Superior temporal gyrus (tissue), 1 donor: ENCODE measurements at regions not wholly inside any gene's neighbourhood (a gene's known extent, or its start where the extent isn't known, plus 50 kb on each side); places are given as distances from the start of the nearest gene placed in this dataset.
"Not testable (repeated sequence)": the region's sequence is repeated elsewhere in the genome, so short reads cannot be mapped to it uniquely, and the experiment has no call there.

Experiments
- DNase-seq: peaks from one replicate; pipeline ENCODE4 v3.0.0-alpha.2; 2016; ENCODE audit errors: extremely low spot score

DNA sequence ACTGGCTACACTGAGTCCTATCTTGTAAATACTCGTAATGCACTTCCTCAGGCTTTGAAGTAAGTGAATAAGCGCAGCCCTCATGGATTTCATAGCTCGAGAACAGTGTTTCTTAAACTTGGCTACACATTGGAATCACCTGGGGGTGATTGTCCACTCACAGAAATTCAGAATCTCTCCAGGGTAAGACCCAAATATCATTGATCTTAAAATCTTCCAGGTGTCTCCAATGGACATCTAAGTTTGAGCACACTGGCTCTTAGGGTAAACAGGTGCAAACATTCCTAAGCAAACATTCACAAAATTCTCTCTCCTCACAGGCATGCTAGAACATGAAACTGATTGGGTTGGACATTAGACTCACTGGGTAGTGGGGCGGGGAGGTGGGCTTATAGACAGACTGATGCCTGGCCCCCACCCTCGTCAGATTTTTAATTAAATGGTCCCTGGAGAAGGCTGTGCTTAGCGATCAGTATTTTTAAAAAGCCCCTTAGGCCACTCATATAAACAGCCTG is 279.7 kb upstream of the TBL1XR1 start:
- no peak for DNase-seq

DNA sequence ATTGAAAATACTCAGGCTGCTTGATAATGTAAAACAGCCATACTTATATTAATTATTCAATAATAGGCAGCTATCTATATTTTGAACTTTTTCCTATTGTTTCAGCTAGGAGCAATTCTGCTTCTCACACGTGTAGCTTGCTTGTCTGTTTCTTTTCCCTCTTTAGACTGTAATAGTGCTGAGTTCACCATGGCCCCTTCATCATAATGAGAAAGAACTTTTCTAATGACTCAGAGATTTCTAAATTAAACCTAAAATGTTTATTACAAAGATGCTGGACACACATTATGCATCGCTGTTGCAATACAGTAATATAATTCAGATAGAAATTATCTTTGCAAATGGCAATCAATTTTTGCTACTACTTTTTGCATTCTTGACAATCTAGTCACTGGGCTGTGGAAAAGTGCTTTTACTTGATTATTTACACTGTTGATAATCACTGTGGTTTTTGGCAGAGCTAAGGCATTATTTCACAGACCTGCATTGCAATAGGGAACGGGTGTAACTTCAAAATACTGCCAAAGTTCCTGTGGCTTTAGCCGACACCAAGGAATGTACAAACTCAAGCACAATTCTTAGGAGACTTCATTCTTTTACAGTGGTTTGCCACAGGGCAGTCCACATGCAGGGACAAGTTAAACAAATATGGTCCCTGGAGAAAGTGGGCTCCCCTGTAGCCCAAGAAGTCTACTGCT is 281.0 kb upstream of the TBL1XR1 start:
- no peak for DNase-seq

GRCh38 chr3:177479630-177480029 is 282.3 kb upstream of the TBL1XR1 start:
- no peak for DNase-seq

DNA sequence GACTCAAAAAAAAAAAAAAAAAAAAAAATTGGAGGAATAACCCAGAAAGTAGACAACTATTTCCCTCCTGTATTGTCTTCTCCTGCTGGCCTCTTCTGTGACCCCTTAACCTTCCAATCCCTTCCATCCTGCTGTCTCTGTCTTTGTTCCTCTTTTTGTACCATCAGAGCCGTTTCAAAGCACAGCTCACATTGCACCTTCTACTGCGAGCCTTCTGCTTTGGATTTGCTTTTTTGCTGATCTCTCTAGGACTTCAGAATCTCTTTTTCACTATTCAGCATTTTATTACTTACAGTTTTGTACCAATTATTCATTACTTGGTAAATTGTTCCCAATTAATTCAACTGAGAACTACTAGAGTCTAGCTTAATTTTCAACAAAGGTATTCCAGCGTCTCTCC is 284.0 kb upstream of the TBL1XR1 start:
- no peak for DNase-seq

DNA sequence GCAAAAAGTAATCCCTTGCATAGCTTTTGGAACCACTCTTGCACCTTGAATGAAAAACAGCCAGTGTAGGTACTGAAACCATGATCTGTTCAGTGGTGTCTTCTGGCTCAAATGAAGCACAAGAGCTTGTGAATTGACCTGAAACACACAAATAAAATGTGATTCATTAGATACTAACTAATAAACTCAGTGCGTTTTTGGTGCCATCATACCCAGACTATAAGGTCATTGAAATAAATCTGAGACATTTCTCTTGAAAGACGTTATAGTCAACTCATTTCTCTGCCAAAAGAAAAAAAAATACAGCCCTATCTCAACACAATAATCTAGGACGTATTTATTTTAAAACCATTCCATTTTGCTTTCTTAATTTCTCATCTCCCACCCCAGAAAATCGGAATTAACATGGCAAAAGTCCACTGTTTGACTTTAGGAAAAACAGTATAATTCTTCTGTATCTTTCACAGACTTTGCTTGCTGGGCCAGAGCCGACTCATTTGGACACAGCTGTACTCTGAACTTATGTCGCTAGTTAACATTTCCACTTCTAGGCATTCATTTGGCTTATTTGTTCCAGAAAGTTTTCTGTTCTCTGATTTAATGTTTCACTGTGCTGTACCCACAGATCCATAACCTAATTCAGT is 284.9 kb upstream of the TBL1XR1 start:
- no peak for DNase-seq

DNA sequence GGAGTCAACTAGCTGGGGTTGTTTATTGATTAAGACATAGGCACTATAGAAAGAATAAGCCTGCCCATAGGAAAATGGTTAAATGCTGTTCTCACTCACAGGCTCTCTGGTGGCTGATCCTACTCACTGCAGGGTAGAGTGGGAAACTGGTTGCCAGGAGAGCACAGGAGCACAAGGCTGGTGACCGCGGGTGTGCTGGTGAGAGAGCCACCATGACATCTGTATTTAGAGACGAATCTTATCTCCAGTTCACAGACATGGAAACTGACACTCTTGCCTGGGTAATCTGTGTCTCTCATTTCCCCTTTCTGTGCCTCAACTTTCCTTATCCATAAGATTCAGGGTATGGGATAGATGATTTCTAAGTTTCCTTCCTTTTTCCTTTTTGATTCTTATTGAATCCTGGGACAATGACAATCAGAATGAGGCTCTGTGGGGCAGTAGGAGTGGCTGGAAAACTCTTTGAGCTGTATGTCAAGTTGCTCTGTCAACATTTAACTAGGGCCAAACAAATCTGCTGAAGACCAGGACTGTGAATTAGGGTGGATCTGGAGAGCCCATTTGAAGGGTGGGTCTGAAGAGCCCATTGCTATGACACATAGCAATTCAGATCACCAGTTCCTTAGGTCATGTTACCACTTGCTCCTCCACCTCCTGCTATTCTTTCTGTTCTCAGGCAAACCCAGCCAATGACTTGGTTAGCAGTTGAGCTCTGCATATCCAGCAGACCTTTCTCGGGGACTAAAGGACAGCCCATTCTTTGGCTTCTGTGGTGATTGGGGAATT is 286.1 kb upstream of the TBL1XR1 start:
- DNase-seq, result no peak

DNA sequence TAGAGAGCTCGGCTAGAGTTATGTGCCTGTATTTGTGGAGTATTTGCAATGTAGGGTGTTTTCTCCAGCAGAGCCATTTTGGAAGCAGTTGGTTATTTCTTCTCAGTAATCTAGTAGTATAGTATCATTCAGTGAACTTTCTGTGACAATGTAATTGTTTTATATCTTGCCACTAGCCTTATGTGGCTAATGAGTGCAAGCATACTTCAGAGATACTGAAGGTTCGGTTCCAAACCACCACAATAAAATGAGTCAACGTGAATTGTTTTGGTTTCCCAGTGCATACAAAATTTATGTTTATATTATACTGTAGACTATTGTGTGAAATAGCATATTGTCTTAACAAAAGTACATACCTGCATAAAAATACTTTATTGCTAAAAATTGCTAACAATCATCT is 286.9 kb upstream of the TBL1XR1 start:
- DNase-seq, result no peak

GRCh38 chr3:177484926-177485325 is 287.6 kb upstream of the TBL1XR1 start:
- no peak for DNase-seq

GRCh38 chr3:177487635-177488186 is 290.4 kb upstream of the TBL1XR1 start:
- no peak for DNase-seq

DNA sequence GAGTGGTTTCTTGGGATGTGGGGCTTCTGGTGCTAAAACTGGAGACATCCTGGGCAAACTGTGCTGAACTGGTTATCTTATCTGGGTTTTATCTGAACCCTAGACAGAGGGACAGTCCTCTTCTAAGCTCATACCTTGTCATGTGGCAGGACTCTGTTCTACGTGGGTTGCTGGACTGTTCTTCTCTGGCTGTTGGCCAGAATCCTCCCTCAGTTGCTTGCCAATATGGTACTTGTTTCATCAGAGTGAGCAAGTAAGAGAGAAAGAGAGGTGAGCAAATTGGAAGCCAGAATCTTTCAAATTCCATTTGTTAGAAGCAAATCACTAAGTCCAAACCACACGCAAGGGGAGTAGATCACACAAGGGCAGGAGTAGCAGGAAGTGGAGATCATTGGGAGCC is 291.5 kb upstream of the TBL1XR1 start:
- DNase-seq, result no peak

GRCh38 chr3:177490626-177491025 is 293.3 kb upstream of the TBL1XR1 start:
- peak; percentile 90 for DNase-seq

GRCh38 chr3:177491296-177492032 is 294.2 kb upstream of the TBL1XR1 start:
- peak; percentile 89 for DNase-seq

GRCh38 chr3:177493091-177493490 is 295.8 kb upstream of the TBL1XR1 start:
- DNase-seq, result no peak

DNA sequence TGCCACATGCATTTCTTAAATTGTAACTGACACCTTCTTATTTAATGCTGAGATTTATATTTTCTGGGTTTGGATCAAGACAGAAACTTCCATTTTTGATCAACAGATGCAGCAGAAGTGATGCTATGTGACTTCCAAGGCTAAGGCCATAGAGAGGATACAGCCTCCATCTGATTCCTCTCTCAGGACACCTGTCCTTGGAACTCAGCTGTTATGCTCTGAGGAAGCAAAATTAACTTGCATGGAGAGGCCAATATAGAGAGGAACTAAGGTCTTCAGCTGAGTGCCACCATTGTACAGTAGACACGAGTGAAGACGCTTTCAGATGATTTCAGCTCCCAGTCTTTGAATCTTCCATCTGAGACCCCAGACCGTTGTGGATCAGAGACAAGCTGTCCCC is 296.9 kb upstream of the TBL1XR1 start:
- no peak for DNase-seq

DNA sequence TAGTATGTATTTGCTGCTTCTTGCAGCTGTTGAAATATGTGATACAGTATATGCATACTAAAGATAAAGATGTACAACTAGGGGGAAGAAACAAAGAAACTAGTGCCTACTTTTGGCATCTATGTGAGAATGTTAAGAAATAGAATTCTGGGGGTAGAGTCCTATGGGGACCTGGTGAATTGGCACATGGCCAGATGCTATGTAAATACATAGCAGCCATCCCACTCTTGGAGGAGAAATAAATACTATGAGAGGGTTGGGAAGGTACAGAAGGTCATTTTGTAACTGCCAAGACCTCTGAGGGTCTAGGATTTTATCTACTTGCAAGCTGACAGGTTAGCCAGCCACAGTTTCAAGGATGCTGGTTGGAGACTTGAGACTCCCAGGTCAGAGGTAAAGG is 298.3 kb upstream of the TBL1XR1 start:
- no peak for DNase-seq

DNA sequence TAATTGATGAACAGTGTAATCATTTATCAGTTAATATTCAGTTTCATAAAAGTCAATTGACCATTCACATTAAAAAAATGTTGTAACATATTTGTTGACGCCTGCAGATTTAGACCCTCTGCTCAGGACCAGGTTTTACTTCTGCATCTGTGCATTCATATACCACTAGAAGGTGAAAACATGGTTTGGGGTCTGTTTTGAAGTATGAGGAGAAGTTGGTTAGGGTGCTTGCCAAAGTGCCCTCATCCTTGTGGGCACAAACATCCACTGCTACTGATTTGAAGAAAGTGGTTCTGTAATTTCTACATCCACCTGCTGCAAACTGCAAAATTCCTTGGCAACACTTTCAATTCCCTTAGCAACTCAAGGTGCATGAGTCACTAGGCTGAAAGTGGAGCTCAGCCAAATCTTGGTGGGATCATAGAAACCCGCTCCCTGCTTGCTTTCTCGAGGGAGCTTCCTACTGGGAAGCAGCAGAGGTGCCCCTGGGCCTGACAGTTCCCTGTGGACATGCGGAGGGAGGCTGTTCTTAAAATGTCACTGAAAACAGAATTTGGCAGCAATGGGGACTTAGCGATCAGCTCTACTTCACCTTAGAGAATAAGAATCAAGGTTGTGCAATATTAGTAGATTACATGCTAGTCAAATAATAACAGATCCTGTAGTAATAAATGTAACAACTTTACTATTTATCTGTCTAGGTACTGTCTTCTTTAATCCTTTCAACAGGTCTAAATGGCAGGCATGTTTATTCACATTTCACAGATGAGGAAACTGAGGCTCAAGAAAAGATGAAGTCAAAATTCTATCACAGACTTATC is 301.0 kb upstream of the TBL1XR1 start:
- DNase-seq, result no peak

DNA sequence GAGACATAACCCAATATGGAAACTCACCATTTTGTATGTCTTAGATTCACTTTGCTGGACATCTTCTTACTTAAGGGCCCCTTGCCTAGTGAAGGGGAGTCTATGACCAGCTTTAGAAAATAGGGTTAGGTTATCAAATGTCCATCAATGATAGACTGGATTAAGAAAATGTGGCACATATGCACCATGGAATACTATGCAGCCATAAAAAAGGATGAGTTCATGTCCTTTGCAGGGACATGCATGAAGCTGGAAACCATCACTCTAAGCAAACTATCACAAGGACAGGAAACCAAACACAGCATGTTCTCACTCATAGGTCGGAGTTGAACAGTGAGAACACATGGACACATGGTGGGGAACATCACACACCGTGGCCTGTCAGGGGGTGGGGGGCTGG is 301.8 kb upstream of the TBL1XR1 start:
- DNase-seq, result not testable (repeated sequence)

- no peak for DNase-seq
Measured at GRCh38 chr3:177499779-177500423, 302.6 kb upstream of the TBL1XR1 start.

DNA sequence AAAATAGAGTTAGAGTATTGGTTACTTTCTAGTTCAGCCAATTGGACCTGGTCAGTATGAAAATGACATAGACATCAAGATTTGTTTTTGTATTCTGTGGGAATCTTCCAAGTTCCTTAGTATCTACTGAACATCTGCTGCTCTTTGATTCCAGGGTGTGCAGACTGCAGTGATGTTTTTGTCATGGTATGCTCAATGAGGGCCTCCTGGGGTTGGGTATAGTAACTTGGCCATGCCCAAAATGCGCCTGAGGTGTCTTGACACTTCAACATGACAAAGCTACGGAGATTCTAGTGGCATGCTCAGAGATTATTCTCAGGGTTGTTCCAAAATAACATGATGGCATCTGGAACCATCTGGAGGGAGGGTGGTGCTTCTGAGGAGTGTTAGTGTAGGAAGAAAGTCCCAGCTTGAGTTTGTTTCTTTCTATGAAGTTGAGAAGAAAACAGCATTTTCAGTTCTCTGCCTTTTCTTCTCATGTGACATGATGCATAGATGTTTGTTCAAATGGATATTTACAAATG is 313.5 kb upstream of the TBL1XR1 start:
- no peak for DNase-seq
